ENCODE measurements at regions not wholly inside any gene's neighbourhood (a gene's known extent, or its start where the extent isn't known, plus 50 kb on each side); places are given as distances from the start of the nearest gene placed in this dataset.

DNA sequence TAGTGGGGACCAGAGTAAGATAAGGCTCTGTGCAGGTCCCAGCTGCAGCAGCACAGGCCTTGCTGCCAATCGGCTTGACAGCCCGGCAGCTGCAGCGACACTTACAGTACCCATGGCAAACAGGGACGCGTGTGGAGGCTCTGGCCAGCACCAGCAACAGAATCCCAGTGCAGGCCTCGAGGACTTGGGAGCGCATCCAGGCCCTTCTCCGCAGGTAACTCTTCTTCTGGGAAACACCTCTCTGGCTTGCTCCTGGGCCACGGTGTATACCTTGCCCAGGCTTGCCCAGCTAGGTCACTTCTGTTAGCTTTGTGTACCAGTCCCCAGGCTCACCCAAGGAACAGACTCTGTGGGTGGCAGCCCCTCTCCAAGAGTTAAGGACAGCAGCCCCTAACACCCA, 126.7 kb downstream of the CTTN start:
- Mint-ChIP-seq H3K4me3 (no peak overlapping the region), H3K27ac (no peak overlapping the region), H3K27me3 (peaks cover 22% of the 10 kb centered on the region), H3K36me3 (ENCODE audit: low read depth) (no peaks in the 10 kb centered on the region), H3K4me1 (no peaks in the 10 kb centered on the region), H3K9me3 (ENCODE audit: low read depth) (no peaks in the 10 kb centered on the region)
- ChIA-PET CTCF (interaction anchor here (0.7 kb wide), 1 partner anchor 11 kb away, joined by 4 read pairs; no protein-coding TSS in a partner anchor), POLR2A (no interaction called here)
- intact Hi-C loops (cut with DNase I, micrococcal nuclease) = no loop called here
- DNase-seq (no peak), ATAC-seq (no peak)

DNA sequence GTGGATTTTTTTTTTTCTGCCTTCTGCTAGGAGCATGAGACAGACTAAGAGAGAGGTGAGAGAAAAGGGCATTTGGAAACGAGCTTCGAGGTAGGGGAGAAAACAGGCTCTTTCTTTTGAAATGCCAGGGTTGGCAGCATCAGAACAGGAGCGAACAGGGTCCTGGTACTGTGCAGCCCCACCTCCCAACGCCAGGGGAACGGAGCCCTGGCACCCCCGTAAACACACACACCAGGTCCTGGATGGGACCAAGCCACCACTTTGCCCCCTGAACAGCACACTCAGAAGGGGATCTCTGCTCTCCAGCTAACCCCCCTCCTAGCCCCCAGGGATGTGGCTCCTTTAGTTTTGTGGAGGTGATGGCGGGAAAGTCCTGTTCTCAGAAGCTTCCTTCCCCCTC, 127.1 kb downstream of the CTTN start:
- no peaks in the 10 kb centered on the region for H3K4me1 Mint-ChIP-seq
- no peak for ATAC-seq
- ChIA-PET CTCF (interaction anchor here (0.7 kb wide), 1 partner anchor 11 kb away, joined by 4 read pairs; no protein-coding TSS in a partner anchor), POLR2A (no interaction called here)
- no peaks in the 10 kb centered on the region for H3K36me3 Mint-ChIP-seq (ENCODE audit: low read depth)
- H3K9me3 Mint-ChIP-seq (ENCODE audit: low read depth) = no peaks in the 10 kb centered on the region
- no peak overlapping the region for H3K27ac Mint-ChIP-seq
- no peak for DNase-seq
- H3K27me3 Mint-ChIP-seq = peaks cover 21% of the 10 kb centered on the region
- intact Hi-C loops (cut with DNase I, micrococcal nuclease) = no loop called here
- no peak overlapping the region for H3K4me3 Mint-ChIP-seq

DNA sequence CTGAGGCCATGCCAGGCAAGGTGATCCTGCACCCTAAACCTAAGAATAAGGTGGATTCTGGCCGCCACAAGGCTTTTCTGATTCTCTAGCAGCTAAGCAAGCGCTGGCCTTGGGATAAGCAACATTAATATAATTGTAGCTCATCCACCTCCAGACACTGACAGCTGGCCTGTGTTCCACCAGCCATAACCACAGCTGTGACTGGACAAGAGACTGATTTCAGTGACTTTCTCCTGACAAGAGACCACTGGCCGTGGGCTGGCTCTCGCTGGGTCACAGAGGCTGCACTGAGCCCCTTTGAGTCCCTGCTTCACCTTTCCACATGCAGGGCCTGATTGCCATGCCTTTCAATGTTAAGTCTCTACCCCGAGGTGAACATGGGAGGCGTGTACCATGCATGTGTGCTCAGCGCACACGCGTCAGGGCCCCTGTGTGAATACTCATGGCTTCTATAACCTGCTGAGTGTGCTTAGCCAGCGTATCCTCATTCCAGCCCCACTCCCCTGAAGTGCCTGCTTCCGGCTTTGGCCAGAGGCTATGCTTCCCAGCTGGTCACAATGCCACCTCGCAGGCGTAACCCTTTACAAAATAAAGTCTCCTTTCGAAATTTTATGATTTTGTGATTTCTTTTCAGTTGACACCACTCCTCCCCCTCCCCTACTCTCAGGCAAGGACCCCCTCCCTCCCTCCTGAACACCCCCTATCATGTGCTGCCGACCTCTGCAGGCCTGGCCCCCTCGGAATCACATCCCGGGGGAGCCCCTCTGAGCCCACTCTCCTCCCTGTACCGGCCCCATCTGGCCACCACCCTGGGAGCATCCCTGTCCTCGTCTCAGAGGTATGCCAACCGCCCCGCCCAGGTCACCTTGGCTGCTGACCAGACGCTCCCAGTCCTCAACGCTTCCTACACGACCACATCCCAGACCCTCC, 128.1 kb downstream of the CTTN start:
- Mint-ChIP-seq H3K4me3 (no peak overlapping the region), H3K36me3 (ENCODE audit: low read depth) (no peaks in the 10 kb centered on the region), H3K9me3 (ENCODE audit: low read depth) (no peaks in the 10 kb centered on the region), H3K27me3 (peaks cover 14% of the 10 kb centered on the region), H3K27ac (no peak overlapping the region), H3K4me1 (no peaks in the 10 kb centered on the region)
- ATAC-seq (no peak), DNase-seq (no peak)
- CTCF ChIA-PET = no interaction called here
- intact Hi-C loops (cut with DNase I, micrococcal nuclease) = no loop called here
- POLR2A ChIA-PET = no interaction called here

DNA sequence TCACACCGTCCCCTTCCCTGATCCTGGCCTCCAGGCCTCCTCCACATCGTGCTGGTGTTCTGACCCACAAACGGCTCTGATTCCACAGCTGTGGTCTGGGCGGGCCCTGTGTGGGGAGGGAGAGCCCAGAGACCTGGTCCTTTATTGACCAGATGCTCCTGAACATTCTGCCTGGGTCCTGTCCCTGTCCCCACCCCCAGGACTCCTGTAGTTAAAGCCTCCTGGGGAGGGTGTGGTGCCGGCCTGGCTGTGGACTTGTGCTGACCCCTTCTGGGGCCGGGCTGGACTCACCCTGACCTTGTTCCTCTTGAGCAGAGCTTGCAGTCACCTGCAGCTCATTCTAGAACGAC, 128.7 kb downstream of the CTTN start:
- CTCF ChIA-PET = no interaction called here
- H3K4me3 Mint-ChIP-seq = no peak overlapping the region
- no peak for ATAC-seq

DNA sequence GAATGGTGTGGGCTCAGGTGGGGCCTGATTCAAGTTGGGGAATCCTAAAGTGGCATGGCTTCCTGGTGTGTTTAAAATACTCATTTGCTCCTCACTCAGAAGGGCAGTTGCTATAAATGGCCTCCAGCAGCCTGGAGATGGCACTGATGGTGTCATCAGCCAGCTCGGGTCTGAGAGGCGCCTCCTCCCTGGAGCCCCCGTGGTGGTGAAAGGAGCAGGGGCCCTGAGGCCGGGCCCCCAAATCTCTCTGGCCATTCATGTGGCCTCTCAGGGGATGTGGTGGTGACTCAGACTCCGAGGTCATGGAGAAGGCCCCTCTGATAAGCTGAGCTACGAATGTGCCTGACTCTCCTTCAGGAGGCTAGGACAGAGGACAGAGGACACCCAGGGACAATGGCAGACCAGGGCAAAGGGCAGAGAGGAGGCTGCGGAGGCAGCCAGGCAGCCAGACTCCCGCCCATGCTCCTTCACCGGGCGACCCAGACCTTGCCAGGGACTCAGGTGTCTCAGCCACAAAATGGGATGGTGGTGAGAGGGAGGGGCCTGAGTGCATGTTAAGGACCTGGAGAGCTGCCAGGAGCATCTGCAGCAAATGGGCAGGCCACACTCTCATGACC, 129.2 kb downstream of the CTTN start:
- Mint-ChIP-seq H3K36me3 (ENCODE audit: low read depth) (no peaks in the 10 kb centered on the region), H3K27me3 (peaks cover 7% of the 10 kb centered on the region), H3K4me3 (no peak overlapping the region), H3K9me3 (ENCODE audit: low read depth) (no peaks in the 10 kb centered on the region), H3K4me1 (no peaks in the 10 kb centered on the region), H3K27ac (no peak overlapping the region)
- ChIA-PET CTCF (no interaction called here), POLR2A (no interaction called here)
- no peak for DNase-seq
- ATAC-seq = no peak
- intact Hi-C loops (cut with DNase I, micrococcal nuclease) = no loop called here

More for the DNA sequence above, 128.7 kb downstream of the CTTN start:
- no peak for DNase-seq
- intact Hi-C loops (cut with DNase I, micrococcal nuclease) = no loop called here
- Mint-ChIP-seq H3K4me1 (no peaks in the 10 kb centered on the region), H3K9me3 (ENCODE audit: low read depth) (no peaks in the 10 kb centered on the region), H3K27me3 (peaks cover 9% of the 10 kb centered on the region), H3K27ac (no peak overlapping the region), H3K36me3 (ENCODE audit: low read depth) (no peaks in the 10 kb centered on the region)
- POLR2A ChIA-PET = no interaction called here

DNA sequence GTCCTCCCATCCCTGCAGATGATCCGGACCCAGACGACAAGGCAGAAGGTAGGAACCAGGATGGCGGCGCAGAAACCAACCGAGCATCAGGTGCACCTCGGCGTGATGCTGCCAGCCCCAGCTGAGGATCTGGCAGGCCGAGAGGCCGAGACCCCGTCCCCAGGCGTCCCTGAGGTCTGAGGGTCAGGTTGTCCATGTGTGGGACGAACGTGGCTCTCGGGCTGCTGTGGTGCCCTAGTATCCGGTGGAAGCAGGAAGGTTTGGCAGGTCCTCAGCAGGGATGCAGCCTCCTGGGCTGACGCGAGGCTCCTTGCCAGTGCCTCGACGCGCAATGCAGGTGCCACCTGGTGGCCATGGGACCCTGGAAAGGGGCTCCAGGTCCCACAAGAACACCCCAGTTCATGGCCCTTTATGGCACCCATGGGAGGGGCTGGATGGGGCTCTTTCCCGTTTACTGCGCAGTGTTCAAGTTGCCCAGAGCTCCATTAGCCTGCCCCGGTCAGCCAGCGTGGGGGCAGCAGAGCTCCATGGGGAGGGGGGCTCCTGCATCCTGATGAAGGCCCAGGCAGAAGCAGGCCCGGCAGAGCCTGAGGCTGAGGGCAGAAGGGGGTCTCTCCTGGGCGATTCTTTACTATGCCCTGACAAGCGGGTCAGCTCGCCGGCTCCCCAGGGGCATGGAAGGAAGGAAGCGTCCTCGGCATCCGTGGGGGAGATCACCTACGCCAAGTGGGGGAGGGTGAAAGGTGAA, 129.9 kb downstream of the CTTN start:
- intact Hi-C loops (cut with DNase I, micrococcal nuclease) = no loop called here
- DNase-seq = no peak
- ChIA-PET CTCF (no interaction called here), POLR2A (no interaction called here)
- Mint-ChIP-seq H3K27me3 (peaks cover 7% of the 10 kb centered on the region), H3K36me3 (ENCODE audit: low read depth) (no peaks in the 10 kb centered on the region), H3K27ac (no peak overlapping the region), H3K9me3 (ENCODE audit: low read depth) (no peaks in the 10 kb centered on the region), H3K4me1 (no peaks in the 10 kb centered on the region), H3K4me3 (no peak overlapping the region)
- no peak for ATAC-seq

DNA sequence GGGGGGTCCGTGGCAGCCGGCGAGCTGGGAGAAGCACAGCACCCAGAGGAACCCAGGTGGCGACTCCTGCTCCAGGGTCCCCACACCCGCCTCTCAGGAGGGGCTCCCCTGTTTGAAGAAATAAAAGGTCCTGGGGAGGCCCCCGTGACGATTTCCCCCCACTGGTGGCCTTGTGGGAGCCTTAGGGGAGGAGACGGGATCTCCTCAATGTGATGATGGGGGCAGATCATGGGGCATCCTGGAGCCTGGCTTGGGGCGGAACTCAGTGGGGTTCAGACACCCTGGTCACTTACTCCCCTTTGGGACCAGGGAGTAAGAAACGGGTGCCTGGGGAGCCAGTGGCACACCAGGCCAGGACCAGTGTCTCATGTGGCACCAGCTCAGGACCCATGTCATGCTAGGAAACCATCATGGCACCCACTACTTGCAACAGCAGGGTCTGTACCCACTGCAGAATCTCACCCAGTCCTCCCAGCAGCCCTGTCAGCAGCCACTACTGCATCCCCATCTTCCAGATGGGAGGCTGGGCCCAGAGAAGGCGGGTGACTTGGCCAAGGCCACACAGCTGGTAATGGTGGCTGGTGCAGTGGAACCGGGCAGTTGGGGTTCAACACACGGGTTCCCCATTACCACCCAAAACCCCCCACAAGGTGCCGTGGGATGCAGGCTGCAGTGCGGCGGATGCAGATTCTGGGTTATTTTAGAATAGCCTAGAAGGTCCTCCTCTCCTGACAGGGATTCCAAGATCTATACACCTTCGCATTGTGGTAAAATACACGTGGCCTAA, 130.7 kb downstream of the CTTN start:
- no peak for ATAC-seq
- Mint-ChIP-seq H3K27ac (no peak overlapping the region), H3K4me1 (no peaks in the 10 kb centered on the region)

DNA sequence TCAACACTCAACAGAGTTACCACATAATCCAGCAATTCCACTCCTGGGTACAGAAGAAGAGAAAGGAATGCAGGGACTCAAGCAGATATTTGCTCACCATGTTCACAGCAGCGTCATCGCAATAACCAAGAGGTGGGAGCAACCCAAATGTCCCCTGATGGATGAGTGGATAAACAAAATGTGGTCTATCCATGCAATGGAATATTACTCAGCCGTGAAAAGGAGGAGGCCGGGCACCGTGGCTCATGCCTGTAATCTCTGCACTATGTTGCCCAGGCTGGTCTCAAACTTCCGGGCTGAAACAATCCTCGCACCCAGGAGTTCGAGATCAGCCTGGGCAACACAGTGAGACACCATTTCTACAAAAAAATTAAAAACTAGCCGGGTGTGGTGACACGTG, 131.7 kb downstream of the CTTN start:
- H3K36me3 Mint-ChIP-seq (ENCODE audit: low read depth) = no peaks in the 10 kb centered on the region
- H3K4me1 Mint-ChIP-seq = no peaks in the 10 kb centered on the region
- POLR2A ChIA-PET = no interaction called here

More for the DNA sequence above, 130.7 kb downstream of the CTTN start:
- DNase-seq = no peak
- Mint-ChIP-seq H3K9me3 (ENCODE audit: low read depth) (no peaks in the 10 kb centered on the region), H3K27me3 (peaks cover 3% of the 10 kb centered on the region), H3K4me3 (no peak overlapping the region), H3K36me3 (ENCODE audit: low read depth) (no peaks in the 10 kb centered on the region)
- intact Hi-C loops (cut with DNase I, micrococcal nuclease) = no loop called here
- ChIA-PET POLR2A (no interaction called here), CTCF (no interaction called here)

DNA sequence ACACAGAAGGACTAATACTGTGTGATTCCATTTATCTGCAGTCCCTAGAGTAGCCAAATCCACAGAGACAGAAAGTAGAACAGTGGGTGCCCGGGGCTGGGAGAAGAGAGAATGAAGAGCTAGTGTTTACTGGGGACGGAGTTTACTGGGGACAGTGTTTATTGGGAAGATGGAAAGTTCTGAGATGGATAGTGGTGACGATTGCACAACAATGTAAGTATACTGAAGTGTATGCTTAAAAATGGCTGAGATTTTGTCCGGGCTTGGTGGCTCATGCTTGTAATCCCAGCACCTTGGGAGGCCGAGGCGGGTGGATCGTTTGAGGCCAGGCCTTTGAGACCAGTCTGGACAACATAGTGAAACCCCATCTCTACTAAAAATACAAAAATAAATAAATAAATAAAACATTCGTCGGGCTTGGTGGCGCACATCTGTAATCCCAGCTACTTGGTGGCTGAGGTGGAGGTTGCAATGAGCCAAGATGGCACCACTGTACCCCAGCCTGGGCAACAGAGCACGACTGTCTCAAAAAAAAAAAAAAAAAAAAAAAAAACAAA, 132.4 kb downstream of the CTTN start:
- Mint-ChIP-seq H3K27ac (no peak overlapping the region), H3K9me3 (ENCODE audit: low read depth) (peaks cover 2% of the 10 kb centered on the region), H3K27me3 (peaks cover 3% of the 10 kb centered on the region), H3K36me3 (ENCODE audit: low read depth) (no peaks in the 10 kb centered on the region), H3K4me3 (no peak overlapping the region), H3K4me1 (no peaks in the 10 kb centered on the region)
- CTCF ChIA-PET = interaction anchor here (0.6 kb wide), 1 partner anchor 86 kb away, joined by 3 read pairs; no protein-coding TSS in a partner anchor
- intact Hi-C loops (cut with DNase I, micrococcal nuclease) = no loop called here
- no peak for ATAC-seq
- POLR2A ChIA-PET = no interaction called here
- no peak for DNase-seq

More for the DNA sequence above, 131.7 kb downstream of the CTTN start:
- no peak overlapping the region for H3K27ac Mint-ChIP-seq
- no peak for DNase-seq
- intact Hi-C loops (cut with DNase I, micrococcal nuclease) = no loop called here
- no peak for ATAC-seq
- H3K27me3 Mint-ChIP-seq = peaks cover under 1% of the 10 kb centered on the region
- no peak overlapping the region for H3K4me3 Mint-ChIP-seq
- CTCF ChIA-PET = no interaction called here
- H3K9me3 Mint-ChIP-seq (ENCODE audit: low read depth) = no peaks in the 10 kb centered on the region

DNA sequence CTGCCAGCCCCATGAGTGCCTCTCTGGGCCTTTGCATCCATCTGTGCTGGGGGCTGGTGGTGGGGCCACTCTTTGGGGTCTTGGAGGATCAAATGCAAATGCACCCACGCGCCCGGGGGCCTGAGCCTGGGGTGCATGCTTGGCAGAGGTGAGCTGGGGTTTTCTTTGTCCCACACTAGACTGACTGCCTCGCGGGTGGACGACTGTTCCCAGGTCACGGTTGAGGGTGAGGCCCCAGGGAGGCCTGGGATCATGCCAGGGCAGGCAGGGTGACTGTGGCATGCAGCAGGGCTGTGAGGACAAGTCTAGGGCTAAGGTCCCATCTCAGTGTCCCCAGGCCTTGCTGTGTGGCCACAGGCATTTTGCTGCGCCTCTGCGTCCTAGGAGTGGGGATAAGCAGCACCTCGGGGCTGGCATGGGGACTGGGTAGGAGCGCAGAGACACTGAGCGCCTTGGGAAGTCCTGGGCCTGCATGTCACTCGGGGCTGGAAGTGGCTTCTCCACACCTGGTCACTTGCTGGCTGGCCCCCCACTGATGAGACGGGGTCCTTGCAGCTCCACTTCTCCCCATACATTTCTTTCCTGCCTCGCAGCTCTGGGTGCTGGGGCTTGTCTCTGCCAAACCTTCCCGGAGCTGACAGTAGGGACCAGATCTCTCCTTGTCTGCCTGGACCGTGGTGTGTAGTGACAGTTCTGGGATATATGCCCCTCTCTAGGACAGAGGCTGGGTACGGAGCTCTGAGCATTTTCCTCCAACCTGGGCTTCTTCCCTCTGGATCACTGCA, 133.1 kb downstream of the CTTN start:
- H3K9me3 Mint-ChIP-seq (ENCODE audit: low read depth) = peaks cover 2% of the 10 kb centered on the region
- ATAC-seq = no peak
- CTCF ChIA-PET = interaction anchor here (0.6 kb wide), 2 partner anchors 87 to 926 kb away, joined by 3 read pairs; no protein-coding TSS in a partner anchor

More for the DNA sequence above, 133.1 kb downstream of the CTTN start:
- DNase-seq = no peak
- intact Hi-C loops (cut with DNase I, micrococcal nuclease) = no loop called here
- POLR2A ChIA-PET = no interaction called here
- no peaks in the 10 kb centered on the region for H3K36me3 Mint-ChIP-seq (ENCODE audit: low read depth)
- peaks cover 3% of the 10 kb centered on the region for H3K27me3 Mint-ChIP-seq
- no peaks in the 10 kb centered on the region for H3K4me1 Mint-ChIP-seq
- no peak overlapping the region for H3K27ac Mint-ChIP-seq
- H3K4me3 Mint-ChIP-seq = no peak overlapping the region

Data from activated CD4-positive, alpha-beta T cell treated with anti-CD3 and anti-CD28 coated beads for 36 hours (primary cell).